LNCaP clone FGC (cell line): ENCODE measurements at regions not wholly inside any gene's neighbourhood (a gene's known extent, or its start where the extent isn't known, plus 50 kb on each side); places are given as distances from the start of the nearest gene placed in this dataset.

Experiments used
- DNase-seq: peaks from one replicate; pipeline ENCODE4 v3.0.0-alpha.2; 2011; ENCODE audit warnings: low read depth
- H3K4me3 ChIP-seq: 2 replicates; pipeline ENCODE4 v1.5.1; 2011; ENCODE audit warnings: mild to moderate bottlenecking, low read depth, low read length, control low read depth
- CTCF ChIP-seq: IDR thresholded peaks from 2 replicates; pipeline ENCODE4 v1.5.1; 2012; ENCODE audit warnings: mild to moderate bottlenecking; ENCODE audit not compliant: control insufficient read depth, insufficient read depth; ENCODE audit errors: extremely low read depth

- DNase-seq, result no peak
- no peak for TF ChIP-seq CTCF
- no peak overlapping the region for H3K4me3 ChIP-seq
Measured at GRCh38 chr6:145194389-145194788, 540.9 kb downstream of the EPM2A start.

DNA sequence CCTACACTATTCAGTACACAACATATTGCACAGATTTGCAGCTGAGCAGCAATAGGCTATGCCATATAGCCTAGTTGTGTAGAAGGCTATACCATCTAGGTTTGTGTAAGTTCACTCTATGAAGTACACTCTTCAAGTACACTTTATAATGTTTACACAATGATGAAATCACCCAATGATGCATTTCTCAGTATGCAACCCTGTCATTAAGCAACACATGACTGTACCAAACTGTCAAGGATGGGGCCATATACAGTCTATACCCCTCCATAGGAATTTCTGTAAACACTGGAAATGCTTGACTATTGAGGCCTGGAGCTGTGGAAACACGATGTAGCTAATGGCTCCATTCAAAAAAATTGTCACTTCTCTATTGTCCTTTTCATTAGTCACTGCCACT is 535.4 kb downstream of the EPM2A start:
- no peak overlapping the region for H3K4me3 ChIP-seq
- no peak for TF ChIP-seq CTCF
- no peak for DNase-seq

GRCh38 chr6:145204301-145204700 is 531.0 kb downstream of the EPM2A start:
- H3K4me3 ChIP-seq, result no peak overlapping the region
- DNase-seq, result no peak
- no peak for TF ChIP-seq CTCF

DNA sequence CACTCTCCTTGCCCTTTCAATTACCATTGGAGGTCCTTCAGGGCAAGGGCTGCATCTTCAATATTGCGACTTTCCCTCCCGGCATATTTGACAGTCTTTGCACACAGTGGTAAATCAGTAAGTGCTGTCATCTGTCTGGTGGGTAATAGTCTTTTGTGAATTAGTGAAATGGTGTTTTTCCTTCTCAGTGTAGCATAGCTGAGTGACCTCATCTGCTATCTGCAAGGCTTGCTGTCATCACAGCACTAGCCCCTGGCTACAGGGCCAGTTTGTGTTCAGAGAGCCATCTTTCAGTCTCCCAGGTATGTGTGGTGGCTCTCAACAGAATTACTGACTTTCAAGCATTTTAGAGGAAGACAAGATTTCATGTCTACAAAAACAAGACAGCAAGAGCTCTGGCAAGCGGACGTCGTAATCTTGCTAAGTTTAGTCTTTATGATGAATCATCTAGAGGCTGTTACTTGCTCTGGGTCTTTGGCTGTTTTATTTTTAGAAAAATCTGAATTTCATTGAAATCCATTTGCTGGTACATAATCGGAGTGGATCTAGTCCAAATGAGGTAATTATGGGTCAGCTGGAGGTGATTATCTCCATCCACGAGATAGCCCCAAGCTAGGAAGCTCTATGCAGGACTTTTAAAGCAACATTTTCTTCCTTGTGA is 528.9 kb downstream of the EPM2A start:
- no peak for DNase-seq
- H3K4me3 ChIP-seq, result no peak overlapping the region
- TF ChIP-seq CTCF, result no peak

DNA sequence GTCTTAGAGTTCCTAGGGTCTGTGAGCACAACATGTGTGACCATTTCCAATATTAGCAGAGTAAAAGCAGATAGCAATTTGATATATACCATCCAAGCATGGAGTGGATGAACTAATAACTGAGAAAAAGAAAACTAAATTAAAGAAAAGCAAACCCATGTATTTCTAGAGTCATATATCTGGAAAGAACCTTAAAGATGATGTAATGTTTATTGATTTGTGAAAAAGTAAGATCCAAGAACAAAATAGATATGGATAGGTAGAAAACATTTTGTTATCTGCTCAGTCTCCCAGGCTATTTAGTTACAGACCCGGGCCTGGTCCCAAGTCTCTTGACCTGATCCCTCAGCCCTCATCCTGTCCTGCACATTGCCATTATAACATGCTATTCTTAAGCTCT is 526.8 kb downstream of the EPM2A start:
- no peak for TF ChIP-seq CTCF
- no peak overlapping the region for H3K4me3 ChIP-seq

GRCh38 chr6:145209272-145209671 is 526.0 kb downstream of the EPM2A start:
- TF ChIP-seq CTCF, result no peak
- H3K4me3 ChIP-seq, result no peak overlapping the region
- no peak for DNase-seq

More for the DNA sequence above, 526.8 kb downstream of the EPM2A start:
- no peak for DNase-seq

- DNase-seq, result no peak
- TF ChIP-seq CTCF, result no peak
- H3K4me3 ChIP-seq, result no peak overlapping the region
Measured at GRCh38 chr6:145212813-145213212, 522.5 kb downstream of the EPM2A start.
